Nephron (organoid): ENCODE measurements at regions not wholly inside any gene's neighbourhood (a gene's known extent, or its start where the extent isn't known, plus 50 kb on each side); places are given as distances from the start of the nearest gene placed in this dataset.

Experiments used
- H3K27ac Mint-ChIP-seq, 3 experiments: 2 replicates each; pipeline ENCODE4 v1.8.0; 2020; ENCODE audit warnings: mixed read lengths in 3 of 3, mild to moderate bottlenecking in 2 of 3, moderate library complexity in 1 of 3
- H3K27me3 Mint-ChIP-seq: 2 replicates; pipeline ENCODE4 v1.8.0; 2021; ENCODE audit warnings: low read depth, mild to moderate bottlenecking, moderate library complexity, mixed read lengths
- H3K36me3 Mint-ChIP-seq: 2 replicates; pipeline ENCODE4 v1.8.0; 2020; ENCODE audit warnings: low read depth, mixed read lengths
- H3K4me1 Mint-ChIP-seq: 2 replicates; pipeline ENCODE4 v1.8.0; 2020; ENCODE audit warnings: mixed read lengths
- H3K4me3 Mint-ChIP-seq, 3 experiments: 2 replicates each; pipeline ENCODE4 v1.8.0; 2020; ENCODE audit warnings: mild to moderate bottlenecking in 3 of 3, mixed read lengths in 3 of 3, moderate library complexity in 2 of 3
- H3K9me3 Mint-ChIP-seq: 2 replicates; pipeline ENCODE4 v1.8.0; 2020; ENCODE audit warnings: mixed read lengths
- TF ChIP-seq, protein P1 (sequence below), 3 experiments: fragments of 200-600 bp; sonication (generic); IDR thresholded peaks; one replicate each; pipeline ENCODE4 v1.5.0; 2021; ENCODE audit warnings: antibody characterized with exemption in 3 of 3; ENCODE audit not compliant: unreplicated experiment in 3 of 3

DNA sequence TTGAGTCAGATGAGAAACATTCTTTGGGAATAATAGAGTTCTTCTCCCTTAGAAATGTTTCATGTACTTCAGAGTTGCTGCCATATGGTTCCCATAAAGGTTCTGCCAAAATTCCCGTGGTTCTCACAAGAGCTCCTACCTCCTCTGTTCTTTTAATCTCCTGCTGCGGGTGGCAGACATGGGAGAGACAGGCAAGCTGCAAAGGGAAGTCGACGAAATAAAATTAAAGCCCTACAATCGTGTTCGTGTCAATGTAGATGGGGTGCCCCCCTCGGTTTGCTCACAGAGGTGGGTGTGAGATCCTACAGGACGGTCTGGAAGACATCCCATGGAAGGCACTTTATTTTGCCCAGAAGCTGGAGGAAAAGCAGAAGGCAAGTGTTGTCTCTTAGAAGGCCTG is 276.0 kb downstream of the RWDD3 start:
- H3K36me3 Mint-ChIP-seq: no peaks in the 10 kb centered on the region
- H3K9me3 Mint-ChIP-seq: no peaks in the 10 kb centered on the region
- H3K4me3 Mint-ChIP-seq: peak overlapping the region in 1 of 3 experiments; percentile 5
- H3K27ac Mint-ChIP-seq: peak overlapping the region in 2 of 3 experiments; percentile 13 to 67
- peaks cover 4% of the 10 kb centered on the region for H3K27me3 Mint-ChIP-seq
- TF ChIP-seq, protein P1, sequence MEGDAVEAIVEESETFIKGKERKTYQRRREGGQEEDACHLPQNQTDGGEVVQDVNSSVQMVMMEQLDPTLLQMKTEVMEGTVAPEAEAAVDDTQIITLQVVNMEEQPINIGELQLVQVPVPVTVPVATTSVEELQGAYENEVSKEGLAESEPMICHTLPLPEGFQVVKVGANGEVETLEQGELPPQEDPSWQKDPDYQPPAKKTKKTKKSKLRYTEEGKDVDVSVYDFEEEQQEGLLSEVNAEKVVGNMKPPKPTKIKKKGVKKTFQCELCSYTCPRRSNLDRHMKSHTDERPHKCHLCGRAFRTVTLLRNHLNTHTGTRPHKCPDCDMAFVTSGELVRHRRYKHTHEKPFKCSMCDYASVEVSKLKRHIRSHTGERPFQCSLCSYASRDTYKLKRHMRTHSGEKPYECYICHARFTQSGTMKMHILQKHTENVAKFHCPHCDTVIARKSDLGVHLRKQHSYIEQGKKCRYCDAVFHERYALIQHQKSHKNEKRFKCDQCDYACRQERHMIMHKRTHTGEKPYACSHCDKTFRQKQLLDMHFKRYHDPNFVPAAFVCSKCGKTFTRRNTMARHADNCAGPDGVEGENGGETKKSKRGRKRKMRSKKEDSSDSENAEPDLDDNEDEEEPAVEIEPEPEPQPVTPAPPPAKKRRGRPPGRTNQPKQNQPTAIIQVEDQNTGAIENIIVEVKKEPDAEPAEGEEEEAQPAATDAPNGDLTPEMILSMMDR (IDR thresholded peaks at IDR 0.05; ENCODE audit: unreplicated experiment in 3 of 3): no peak
- H3K4me1 Mint-ChIP-seq: peaks cover 30% of the 10 kb centered on the region

GRCh38 chr1:95512925-95513324 is 278.9 kb downstream of the RWDD3 start:
- Mint-ChIP-seq H3K4me1 (peaks cover 36% of the 10 kb centered on the region), H3K27me3 (peaks cover 4% of the 10 kb centered on the region), H3K27ac (peak overlapping the region in 2 of 3 experiments; percentile 24 to 69), H3K36me3 (no peaks in the 10 kb centered on the region), H3K4me3 (no peak overlapping the region), H3K9me3 (peaks cover 4% of the 10 kb centered on the region)
- TF ChIP-seq, protein P1 (IDR thresholded peaks at IDR 0.05; ENCODE audit: unreplicated experiment in 3 of 3): no peak

DNA sequence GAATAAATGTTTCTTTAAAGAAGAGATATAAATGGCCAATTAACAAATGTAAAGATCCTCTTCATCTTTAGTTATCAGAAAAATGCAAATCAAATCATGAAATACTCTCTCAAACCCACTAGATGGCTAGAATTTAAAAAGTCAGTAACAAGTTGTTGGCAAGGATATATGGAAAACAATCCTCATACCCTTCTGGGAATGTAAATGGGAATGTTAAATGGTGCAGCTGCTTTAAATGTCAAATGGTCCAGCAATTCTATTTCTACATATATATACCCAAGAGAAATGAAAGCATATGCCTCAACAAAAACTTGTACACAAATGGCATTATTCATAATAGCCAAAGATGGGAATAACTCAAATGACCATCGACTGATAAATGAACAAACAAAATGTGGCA is 283.5 kb downstream of the RWDD3 start:
- peaks cover 12% of the 10 kb centered on the region for H3K4me1 Mint-ChIP-seq
- TF ChIP-seq, protein P1 (IDR thresholded peaks at IDR 0.05; ENCODE audit: unreplicated experiment in 3 of 3): no peak
- H3K9me3 Mint-ChIP-seq: peaks cover 13% of the 10 kb centered on the region
- no peaks in the 10 kb centered on the region for H3K36me3 Mint-ChIP-seq
- H3K27me3 Mint-ChIP-seq: no peaks in the 10 kb centered on the region
- H3K4me3 Mint-ChIP-seq: no peak overlapping the region
- no peak overlapping the region for H3K27ac Mint-ChIP-seq

GRCh38 chr1:95518310-95518709 is 284.3 kb downstream of the RWDD3 start:
- H3K36me3 Mint-ChIP-seq: no peaks in the 10 kb centered on the region
- H3K27ac Mint-ChIP-seq: no peak overlapping the region
- no peaks in the 10 kb centered on the region for H3K27me3 Mint-ChIP-seq
- H3K4me1 Mint-ChIP-seq: peaks cover 7% of the 10 kb centered on the region
- TF ChIP-seq, protein P1 (IDR thresholded peaks at IDR 0.05; ENCODE audit: unreplicated experiment in 3 of 3): no peak
- H3K4me3 Mint-ChIP-seq: no peak overlapping the region
- peaks cover 20% of the 10 kb centered on the region for H3K9me3 Mint-ChIP-seq

GRCh38 chr1:95520390-95520789 is 286.4 kb downstream of the RWDD3 start:
- no peak overlapping the region for H3K27ac Mint-ChIP-seq
- H3K36me3 Mint-ChIP-seq: no peaks in the 10 kb centered on the region
- no peak overlapping the region for H3K4me3 Mint-ChIP-seq
- no peaks in the 10 kb centered on the region for H3K27me3 Mint-ChIP-seq
- H3K4me1 Mint-ChIP-seq: peaks cover 7% of the 10 kb centered on the region
- peaks cover 34% of the 10 kb centered on the region for H3K9me3 Mint-ChIP-seq
- TF ChIP-seq, protein P1 (IDR thresholded peaks at IDR 0.05; ENCODE audit: unreplicated experiment in 3 of 3): no peak

DNA sequence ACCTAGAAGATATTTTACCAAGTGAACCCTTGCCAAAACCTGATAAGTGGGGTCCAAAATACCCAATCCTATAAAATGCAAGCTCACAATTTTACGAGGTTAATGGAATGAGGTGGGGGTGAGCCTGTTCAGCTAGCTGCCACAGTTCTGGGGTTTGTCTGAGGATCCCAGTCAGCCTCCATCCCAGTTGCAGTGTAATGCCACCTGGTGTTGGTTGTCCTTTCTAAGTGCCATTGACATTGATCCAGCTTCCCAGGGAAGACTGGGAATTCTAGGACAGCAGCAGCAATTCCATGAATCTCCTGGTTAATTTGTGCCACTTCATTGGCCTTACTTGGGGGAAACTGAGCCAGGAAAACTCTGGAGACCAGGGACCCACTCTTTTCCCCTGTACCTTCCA is 298.3 kb downstream of the RWDD3 start:
- peaks cover 4% of the 10 kb centered on the region for H3K27me3 Mint-ChIP-seq
- H3K9me3 Mint-ChIP-seq: no peaks in the 10 kb centered on the region
- H3K36me3 Mint-ChIP-seq: no peaks in the 10 kb centered on the region
- no peak overlapping the region for H3K4me3 Mint-ChIP-seq
- TF ChIP-seq, protein P1 (IDR thresholded peaks at IDR 0.05; ENCODE audit: unreplicated experiment in 3 of 3): no peak
- H3K27ac Mint-ChIP-seq: no peak overlapping the region
- H3K4me1 Mint-ChIP-seq: peaks cover 10% of the 10 kb centered on the region
